DND-41 (cell line): ENCODE measurements at regions not wholly inside any gene's neighbourhood (a gene's known extent, or its start where the extent isn't known, plus 50 kb on each side); places are given as distances from the start of the nearest gene placed in this dataset.

Experiments used
- EZH2 ChIP-seq: IDR thresholded peaks from 3 replicates; pipeline ENCODE4 v1.6.1; 2012; ENCODE audit warnings: borderline replicate concordance, low read depth, mild to moderate bottlenecking, moderate library complexity, low read length, inconsistent platforms; ENCODE audit not compliant: severe bottlenecking
- TF ChIP-seq, protein P1 (sequence below): IDR thresholded peaks from 2 replicates; pipeline ENCODE4 v1.5.1; 2012; ENCODE audit warnings: borderline replicate concordance, low read length, moderate library complexity, mild to moderate bottlenecking; ENCODE audit not compliant: poor library complexity, severe bottlenecking; ENCODE audit errors: extremely low read depth

GRCh38 chr13:44260336-44260735 lies 113.3 kb upstream of the SERP2 start:
- TF ChIP-seq, protein P1, sequence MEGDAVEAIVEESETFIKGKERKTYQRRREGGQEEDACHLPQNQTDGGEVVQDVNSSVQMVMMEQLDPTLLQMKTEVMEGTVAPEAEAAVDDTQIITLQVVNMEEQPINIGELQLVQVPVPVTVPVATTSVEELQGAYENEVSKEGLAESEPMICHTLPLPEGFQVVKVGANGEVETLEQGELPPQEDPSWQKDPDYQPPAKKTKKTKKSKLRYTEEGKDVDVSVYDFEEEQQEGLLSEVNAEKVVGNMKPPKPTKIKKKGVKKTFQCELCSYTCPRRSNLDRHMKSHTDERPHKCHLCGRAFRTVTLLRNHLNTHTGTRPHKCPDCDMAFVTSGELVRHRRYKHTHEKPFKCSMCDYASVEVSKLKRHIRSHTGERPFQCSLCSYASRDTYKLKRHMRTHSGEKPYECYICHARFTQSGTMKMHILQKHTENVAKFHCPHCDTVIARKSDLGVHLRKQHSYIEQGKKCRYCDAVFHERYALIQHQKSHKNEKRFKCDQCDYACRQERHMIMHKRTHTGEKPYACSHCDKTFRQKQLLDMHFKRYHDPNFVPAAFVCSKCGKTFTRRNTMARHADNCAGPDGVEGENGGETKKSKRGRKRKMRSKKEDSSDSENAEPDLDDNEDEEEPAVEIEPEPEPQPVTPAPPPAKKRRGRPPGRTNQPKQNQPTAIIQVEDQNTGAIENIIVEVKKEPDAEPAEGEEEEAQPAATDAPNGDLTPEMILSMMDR: no peak
- TF ChIP-seq EZH2: no peak
